ENCODE measurements at regions not wholly inside any gene's neighbourhood (a gene's known extent, or its start where the extent isn't known, plus 50 kb on each side); places are given as distances from the start of the nearest gene placed in this dataset.

- ATAC-seq = no peak
- no peaks in the 10 kb centered on the region for H3K27me3 Mint-ChIP-seq (ENCODE audit: low read depth)
Observed at GRCh38 chr18:22549260-22549937, 131.7 kb upstream of the CTAGE1 start.

DNA sequence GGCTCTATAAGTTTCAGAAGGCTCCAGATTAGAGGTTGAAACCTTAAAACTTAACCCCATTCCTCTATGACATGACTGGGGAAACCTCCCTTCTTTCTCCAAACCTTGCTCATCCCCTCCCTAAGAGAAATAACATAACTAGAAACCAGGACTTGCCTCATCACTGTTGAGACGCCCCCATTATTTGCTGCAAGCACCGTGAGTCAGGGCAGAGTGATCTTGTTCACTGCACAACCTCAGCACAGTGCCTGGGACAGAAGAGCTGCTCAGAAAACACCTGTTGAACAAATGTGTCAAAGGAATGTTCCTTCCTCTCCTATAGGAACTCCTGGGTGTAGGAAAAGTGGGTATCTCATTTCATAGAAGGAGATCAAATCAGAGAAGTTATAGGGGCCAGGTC, 132.7 kb upstream of the CTAGE1 start:
- no peak for DNase-seq
- no peak overlapping the region for H3K27ac Mint-ChIP-seq
- H3K36me3 Mint-ChIP-seq (ENCODE audit: low read depth) = no peaks in the 10 kb centered on the region
- H3K9me3 Mint-ChIP-seq (ENCODE audit: insufficient read depth) = no peaks in the 10 kb centered on the region
- ChIA-PET CTCF (no interaction called here), POLR2A (no interaction called here)
- no peaks in the 10 kb centered on the region for H3K4me1 Mint-ChIP-seq (ENCODE audit: low read depth)
- H3K4me3 Mint-ChIP-seq = no peak overlapping the region
- ATAC-seq = no peak
- no peaks in the 10 kb centered on the region for H3K27me3 Mint-ChIP-seq (ENCODE audit: low read depth)

More at GRCh38 chr18:22549260-22549937, 131.7 kb upstream of the CTAGE1 start:
- CTCF ChIA-PET = no interaction called here
- no peak for DNase-seq
- no peak overlapping the region for H3K27ac Mint-ChIP-seq
- POLR2A ChIA-PET = no interaction called here
- no peak overlapping the region for H3K4me3 Mint-ChIP-seq
- peaks cover under 1% of the 10 kb centered on the region for H3K4me1 Mint-ChIP-seq (ENCODE audit: low read depth)
- H3K36me3 Mint-ChIP-seq (ENCODE audit: low read depth) = no peaks in the 10 kb centered on the region
- no peaks in the 10 kb centered on the region for H3K9me3 Mint-ChIP-seq (ENCODE audit: insufficient read depth)

DNA sequence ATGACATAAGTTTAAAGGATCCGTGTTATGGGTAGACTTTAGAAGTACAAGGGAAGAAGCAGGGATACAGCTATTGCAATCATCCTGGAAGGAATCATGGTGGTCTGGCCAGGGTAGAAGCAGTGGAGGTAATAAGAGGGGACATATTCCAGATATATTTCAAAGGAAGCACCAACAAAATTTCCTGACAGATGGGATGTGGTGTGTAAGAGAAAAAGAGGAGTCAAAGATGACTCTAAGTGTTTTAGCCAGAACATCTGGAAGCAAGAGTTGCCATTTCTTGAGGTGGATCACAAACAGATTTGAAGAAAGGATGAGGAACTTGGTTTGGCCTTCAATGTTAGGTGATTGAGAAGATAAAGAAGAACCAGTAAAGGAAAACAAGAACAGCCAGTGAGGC, 133.1 kb upstream of the CTAGE1 start:
- no peak overlapping the region for H3K27ac Mint-ChIP-seq
- CTCF ChIA-PET = no interaction called here
- no peak for DNase-seq
- no peak overlapping the region for H3K4me3 Mint-ChIP-seq
- ATAC-seq = no peak
- POLR2A ChIA-PET = no interaction called here
- no peaks in the 10 kb centered on the region for H3K27me3 Mint-ChIP-seq (ENCODE audit: low read depth)
- no peaks in the 10 kb centered on the region for H3K36me3 Mint-ChIP-seq (ENCODE audit: low read depth)
- H3K4me1 Mint-ChIP-seq (ENCODE audit: low read depth) = no peaks in the 10 kb centered on the region
- H3K9me3 Mint-ChIP-seq (ENCODE audit: insufficient read depth) = no peaks in the 10 kb centered on the region

DNA sequence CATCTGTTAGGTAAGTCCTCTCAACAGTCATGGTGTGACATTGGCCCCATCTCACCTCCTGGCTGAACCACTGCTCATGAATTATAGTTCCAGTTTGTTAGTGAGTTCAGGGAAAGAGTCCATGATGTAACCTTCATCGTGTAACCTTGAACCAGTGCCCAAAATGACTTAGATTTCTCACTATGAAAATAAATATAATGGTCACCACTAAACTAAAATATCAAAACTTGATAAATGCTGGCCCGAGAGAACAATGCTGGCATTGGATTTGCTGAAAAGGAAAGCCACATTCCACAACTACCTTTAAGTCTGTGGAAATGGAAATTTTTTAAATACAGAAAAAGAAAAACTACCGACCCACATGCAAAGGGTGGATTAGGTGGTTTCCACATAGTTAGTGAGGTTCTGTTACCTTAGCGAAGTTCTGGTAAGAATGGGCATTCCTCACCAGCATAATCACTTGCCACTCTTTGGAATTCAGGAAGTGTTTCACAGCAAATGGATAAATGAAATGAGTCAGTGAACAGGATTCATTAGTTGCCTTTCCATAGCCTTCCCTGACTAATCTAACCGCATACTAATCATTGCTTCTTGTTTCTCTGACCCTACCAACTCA, 133.9 kb upstream of the CTAGE1 start:
- H3K9me3 Mint-ChIP-seq (ENCODE audit: insufficient read depth) = no peaks in the 10 kb centered on the region
- no peaks in the 10 kb centered on the region for H3K36me3 Mint-ChIP-seq (ENCODE audit: low read depth)
- no peaks in the 10 kb centered on the region for H3K4me1 Mint-ChIP-seq (ENCODE audit: low read depth)
- peaks cover under 1% of the 10 kb centered on the region for H3K27me3 Mint-ChIP-seq (ENCODE audit: low read depth)
- H3K4me3 Mint-ChIP-seq = no peak overlapping the region
- ATAC-seq = no peak
- H3K27ac Mint-ChIP-seq = no peak overlapping the region
- ChIA-PET POLR2A (no interaction called here), CTCF (no interaction called here)
- DNase-seq = no peak

- ATAC-seq = no peak
- no peak for DNase-seq
- ChIA-PET CTCF (no interaction called here), POLR2A (no interaction called here)
- H3K27ac Mint-ChIP-seq = no peak overlapping the region
- no peak overlapping the region for H3K4me3 Mint-ChIP-seq
- H3K36me3 Mint-ChIP-seq (ENCODE audit: low read depth) = no peaks in the 10 kb centered on the region
- peaks cover 7% of the 10 kb centered on the region for H3K27me3 Mint-ChIP-seq (ENCODE audit: low read depth)
- no peaks in the 10 kb centered on the region for H3K9me3 Mint-ChIP-seq (ENCODE audit: insufficient read depth)
- H3K4me1 Mint-ChIP-seq (ENCODE audit: low read depth) = no peaks in the 10 kb centered on the region
Observed at GRCh38 chr18:22552254-22552653, 134.5 kb upstream of the CTAGE1 start.

DNA sequence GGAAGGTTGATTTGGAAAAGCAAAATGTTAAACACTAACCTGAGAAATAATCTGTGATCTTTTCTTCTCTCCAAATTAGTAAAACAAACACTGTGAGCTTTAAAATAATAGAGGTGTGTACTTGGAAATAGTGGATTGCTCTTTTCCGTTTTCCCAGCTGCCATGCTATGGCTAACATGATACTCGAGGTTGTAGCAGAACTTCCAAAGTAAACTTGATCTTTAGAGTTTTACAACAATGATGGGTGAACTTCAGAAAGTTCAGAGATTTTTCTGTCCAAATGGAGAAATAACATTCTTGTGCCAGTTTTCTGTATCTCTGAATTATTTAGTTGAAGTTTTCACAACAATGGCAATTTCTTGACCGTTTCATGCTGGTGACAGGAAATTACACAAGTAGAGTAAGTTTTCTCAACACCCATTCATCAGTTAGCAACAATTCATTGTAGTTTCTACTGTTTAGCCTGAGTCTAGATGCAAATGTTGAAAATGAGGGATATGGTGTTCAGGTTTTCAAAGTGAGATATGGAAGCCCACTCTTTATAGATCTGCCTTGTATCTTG, 135.3 kb upstream of the CTAGE1 start:
- POLR2A ChIA-PET = no interaction called here
- Mint-ChIP-seq H3K4me3 (no peak overlapping the region), H3K36me3 (ENCODE audit: low read depth) (no peaks in the 10 kb centered on the region), H3K27me3 (ENCODE audit: low read depth) (peaks cover 14% of the 10 kb centered on the region), H3K4me1 (ENCODE audit: low read depth) (no peaks in the 10 kb centered on the region), H3K9me3 (ENCODE audit: insufficient read depth) (no peaks in the 10 kb centered on the region), H3K27ac (no peak overlapping the region)
- no peak for DNase-seq
- CTCF ChIA-PET = no interaction called here
- ATAC-seq = no peak

DNA sequence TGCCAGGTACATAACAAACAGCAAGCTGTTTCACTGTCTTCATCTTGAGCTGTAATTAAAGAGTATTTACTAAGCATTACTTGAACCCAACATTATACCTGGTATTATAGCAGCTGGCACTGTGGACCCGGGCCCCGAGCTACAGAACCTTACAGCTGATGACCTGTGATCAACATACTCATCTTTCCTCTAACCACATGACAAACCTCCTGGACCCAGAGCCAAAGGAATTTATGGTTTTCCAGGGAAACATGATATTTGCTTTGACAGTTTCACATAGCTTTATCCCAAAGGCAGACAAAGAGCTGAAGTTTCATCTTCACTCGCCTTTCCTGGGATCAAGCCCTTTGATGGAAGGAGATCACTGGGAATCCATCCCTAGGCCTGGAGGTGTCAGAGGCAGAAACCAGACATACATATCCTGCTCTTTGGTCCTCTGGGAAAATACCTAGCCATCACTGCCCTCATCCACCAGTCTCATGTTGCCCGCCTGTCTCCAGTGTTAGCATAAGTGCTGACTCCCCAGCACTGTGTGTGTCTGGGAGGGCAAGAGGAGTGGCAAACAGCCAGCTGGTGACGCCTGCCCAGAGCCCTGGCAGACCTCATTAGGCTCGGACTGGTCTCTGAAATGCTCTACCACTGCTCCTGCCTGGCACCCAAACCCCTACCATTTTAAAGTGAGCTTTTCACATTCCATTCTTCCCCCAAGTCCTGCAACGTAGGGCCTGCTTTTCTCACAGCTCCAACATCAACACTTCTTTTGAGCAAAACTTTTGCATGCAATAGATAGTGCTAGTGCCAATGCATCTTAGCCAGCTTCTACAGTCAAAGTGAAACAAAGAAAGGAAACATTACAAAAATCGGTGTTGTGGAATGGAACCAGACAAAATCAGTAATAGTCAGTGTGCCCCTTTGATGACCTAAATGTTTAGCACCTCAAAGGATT, 138.8 kb upstream of the CTAGE1 start:
- Mint-ChIP-seq H3K4me3 (no peak overlapping the region), H3K9me3 (ENCODE audit: insufficient read depth) (no peaks in the 10 kb centered on the region), H3K4me1 (ENCODE audit: low read depth) (peaks cover 5% of the 10 kb centered on the region), H3K27me3 (ENCODE audit: low read depth) (peaks cover 37% of the 10 kb centered on the region), H3K27ac (no peak overlapping the region), H3K36me3 (ENCODE audit: low read depth) (no peaks in the 10 kb centered on the region)
- DNase-seq (no peak), ATAC-seq (no peak)
- ChIA-PET CTCF (no interaction called here), POLR2A (no interaction called here)

DNA sequence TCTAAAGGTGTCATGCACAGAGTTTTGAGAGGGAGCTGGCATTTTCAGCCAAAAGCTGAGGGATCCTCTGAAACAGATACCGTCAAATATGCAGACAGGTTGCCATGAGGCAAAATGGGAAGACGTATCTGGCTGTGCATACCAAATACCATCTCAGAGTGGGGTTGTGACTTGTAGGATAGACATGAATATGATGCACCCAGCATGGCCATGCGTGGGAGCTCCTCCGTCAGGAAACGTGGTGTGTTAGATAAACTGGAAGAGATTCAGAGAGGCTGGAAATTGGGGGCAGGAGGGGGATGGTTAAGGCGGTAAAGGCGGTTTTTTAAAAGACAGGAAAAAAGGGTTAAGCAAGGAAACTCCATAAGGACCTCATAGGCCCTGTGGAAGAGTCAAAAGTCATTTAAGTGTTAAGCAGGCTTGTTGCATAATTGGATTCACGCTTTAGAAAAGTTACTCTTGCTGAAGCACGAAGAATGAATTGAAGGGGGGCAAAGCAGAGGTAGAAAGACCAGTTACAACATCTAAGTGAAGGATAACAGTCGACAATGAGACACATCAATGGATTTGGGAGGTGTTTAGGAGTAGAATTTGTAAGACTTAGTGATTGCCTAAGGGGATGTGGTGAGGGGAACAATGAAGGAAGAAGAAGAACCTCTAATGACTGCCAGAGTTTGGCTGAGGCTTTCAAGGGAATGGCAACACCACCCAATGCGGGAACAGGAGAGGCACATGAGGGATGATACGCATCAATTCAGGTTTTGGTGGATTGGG, 139.6 kb upstream of the CTAGE1 start:
- POLR2A ChIA-PET = no interaction called here
- Mint-ChIP-seq H3K27ac (no peak overlapping the region), H3K9me3 (ENCODE audit: insufficient read depth) (no peaks in the 10 kb centered on the region), H3K27me3 (ENCODE audit: low read depth) (peaks cover 40% of the 10 kb centered on the region), H3K36me3 (ENCODE audit: low read depth) (no peaks in the 10 kb centered on the region), H3K4me1 (ENCODE audit: low read depth) (peaks cover 5% of the 10 kb centered on the region), H3K4me3 (no peak overlapping the region)
- ATAC-seq (no peak), DNase-seq (no peak)
- CTCF ChIA-PET = no interaction called here

DNA sequence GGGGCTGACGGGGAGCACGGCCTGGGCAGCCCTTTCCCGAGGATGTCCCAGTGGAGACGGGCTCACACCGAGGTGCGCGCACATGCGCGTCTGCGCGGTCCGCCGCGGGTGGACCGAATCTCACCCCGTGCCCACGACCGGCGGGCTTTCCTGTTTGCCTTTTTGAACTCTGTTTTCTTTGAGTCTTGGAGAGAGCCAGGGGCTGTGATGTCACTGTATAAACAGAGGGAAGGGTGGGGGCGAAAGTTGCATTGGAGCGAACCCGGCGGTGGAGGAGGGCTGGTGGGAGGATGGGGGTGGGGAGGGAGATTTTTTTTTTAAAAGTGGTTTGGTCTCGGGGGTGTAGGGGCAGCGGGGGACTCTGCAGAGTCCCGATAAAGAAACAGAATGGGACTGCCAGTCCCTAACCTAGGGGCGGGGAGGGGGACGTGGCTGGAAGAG, 141.2 kb upstream of the CTAGE1 start:
- H3K9me3 Mint-ChIP-seq (ENCODE audit: insufficient read depth) = no peaks in the 10 kb centered on the region
- no peak for DNase-seq
- H3K27ac Mint-ChIP-seq = no peak overlapping the region
- peaks cover 5% of the 10 kb centered on the region for H3K4me1 Mint-ChIP-seq (ENCODE audit: low read depth)
- CTCF ChIA-PET = no interaction called here
- no peak for ATAC-seq
- H3K4me3 Mint-ChIP-seq = no peak overlapping the region
- POLR2A ChIA-PET = no interaction called here
- H3K36me3 Mint-ChIP-seq (ENCODE audit: low read depth) = no peaks in the 10 kb centered on the region
- H3K27me3 Mint-ChIP-seq (ENCODE audit: low read depth) = peaks cover 45% of the 10 kb centered on the region

GRCh38 chr18:22559414-22560274, 141.9 kb upstream of the CTAGE1 start:
- H3K4me1 Mint-ChIP-seq (ENCODE audit: low read depth) = peaks cover 5% of the 10 kb centered on the region
- H3K36me3 Mint-ChIP-seq (ENCODE audit: low read depth) = no peaks in the 10 kb centered on the region
- no peak for DNase-seq
- no peak overlapping the region for H3K27ac Mint-ChIP-seq
- no peaks in the 10 kb centered on the region for H3K9me3 Mint-ChIP-seq (ENCODE audit: insufficient read depth)
- ChIA-PET CTCF (interaction anchor here (1.0 kb wide), 1 partner anchor 563 kb away, joined by 3 read pairs; no protein-coding TSS in a partner anchor), POLR2A (no interaction called here)
- H3K27me3 Mint-ChIP-seq (ENCODE audit: low read depth) = peaks cover 45% of the 10 kb centered on the region
- ATAC-seq = peak; percentile 49
- peak overlapping the region; percentile 49 for H3K4me3 Mint-ChIP-seq

GRCh38 chr18:22560275-22560610, 142.5 kb upstream of the CTAGE1 start:
- no peaks in the 10 kb centered on the region for H3K9me3 Mint-ChIP-seq (ENCODE audit: insufficient read depth)
- H3K27me3 Mint-ChIP-seq (ENCODE audit: low read depth) = peaks cover 48% of the 10 kb centered on the region
- ChIA-PET CTCF (interaction anchor here (0.7 to 1.0 kb wide), 2 partner anchors 41 to 564 kb away, joined by 3 read pairs; no protein-coding TSS in a partner anchor), POLR2A (no interaction called here)
- no peak for ATAC-seq
- H3K4me1 Mint-ChIP-seq (ENCODE audit: low read depth) = peaks cover 5% of the 10 kb centered on the region
- H3K4me3 Mint-ChIP-seq = peak overlapping the region; percentile 49
- no peak overlapping the region for H3K27ac Mint-ChIP-seq
- H3K36me3 Mint-ChIP-seq (ENCODE audit: low read depth) = no peaks in the 10 kb centered on the region
- DNase-seq = no peak

All from activated CD8-positive, alpha-beta T cell treated with anti-CD3 and anti-CD28 coated beads, Interleukin-2, amount 10 ng/mL, durations not matched to agents 7 days and 5 days (primary cell).